ENCODE measurements at regions not wholly inside any gene's neighbourhood (a gene's known extent, or its start where the extent isn't known, plus 50 kb on each side); places are given as distances from the start of the nearest gene placed in this dataset.
"Not testable (repeated sequence)": the region's sequence is repeated elsewhere in the genome, so short reads cannot be mapped to it uniquely, and the experiment has no call there.

GRCh38 chr5:62752056-62752997 lies 173.7 kb downstream of the LRRC70 start:
- TF ChIP-seq CTCF (IDR thresholded peaks at IDR 0.05; ENCODE audit: low read depth, low read length); POLR2A (IDR thresholded peaks at IDR 0.05; ENCODE audit: extremely low read depth, insufficient read length): not testable (repeated sequence)
